Psoas muscle (tissue), 7 donors: ENCODE measurements at regions not wholly inside any gene's neighbourhood (a gene's known extent, or its start where the extent isn't known, plus 50 kb on each side); places are given as distances from the start of the nearest gene placed in this dataset.
"Not testable (repeated sequence)": the region's sequence is repeated elsewhere in the genome, so short reads cannot be mapped to it uniquely, and the experiment has no call there.

Experiments used
- ATAC-seq, 4 donors: fragments of 200-7000 bp; cut with Tn5 transposase; one replicate each; pipeline ENCODE4 v1.9.1; 2020; ENCODE audit warnings: moderate library complexity in 3 of 4, mild to moderate bottlenecking in 2 of 4
- DNase-seq, 2 donors: peaks; one replicate each; pipeline ENCODE4 v3.0.0-alpha.2; 2020
- H3K27ac ChIP-seq: fragments of 200-600 bp; one replicate; pipeline ENCODE4 v1.8.0; 2022
- H3K27me3 ChIP-seq, 3 donors: fragments of 200-600 bp in 1 of 3; one replicate each; pipeline versions ENCODE4 v1.6.1 to v1.8.0; 2013 to 2022; ENCODE audit warnings: low read length in 2 of 3, mild to moderate bottlenecking in 2 of 3, moderate library complexity in 1 of 3; ENCODE audit not compliant: insufficient read depth in 3 of 3
- H3K36me3 ChIP-seq, 2 donors: fragments of 200-600 bp in 1 of 2; one replicate each; pipeline versions ENCODE4 v1.6.1 to v1.8.0; 2013 to 2022; ENCODE audit warnings: low read depth in 1 of 2, mild to moderate bottlenecking in 1 of 2, moderate library complexity in 1 of 2; ENCODE audit not compliant: insufficient read depth in 1 of 2
- H3K4me1 ChIP-seq: fragments of 200-600 bp; one replicate; pipeline ENCODE4 v1.8.0; 2022
- H3K4me3 ChIP-seq: fragments of 200-600 bp; one replicate; pipeline ENCODE4 v1.8.0; 2022; ENCODE audit warnings: mild to moderate bottlenecking
- H3K9me3 ChIP-seq: fragments of 200-600 bp; one replicate; pipeline ENCODE4 v1.8.0; 2022
- WGBS, 3 donors: extraction: QIAGEN DNeasy Blood & Tissue Kit; methylation state at CpG; one replicate each; pipeline versions ENCODE4 v1.1.6 to v1.1.7; 2013; 5-methylcytosine and 5-hydroxymethylcytosine counted together
- intact Hi-C, 2 donors: fragments of 100-400 bp; cut with DNase I; formaldehyde crosslinking; loops; one replicate each; pipeline versions ENCODE4 v1.11.0 to v1.14.2; 2022
- TF ChIP-seq, protein P1 (sequence below): fragments of 200-600 bp; IDR thresholded peaks from one replicate; pipeline ENCODE4 v1.8.0; 2022; ENCODE audit warnings: antibody characterized with exemption
- donor health status: healthy with polysubstance abuse.
- donor health status: DM: no; HTN: no; CAD: no; lungs with moderate emphysema.
- donor health status: Bipolar disorder and iron deficiency.
- donor health status: healthy.
- donor health status: DM: yes; HTN: yes; CAD: no.
- donor health status: DM: no; HTN: no; CAD: no.
- donor health status: DM: yes; HTN: yes; CAD: no.

DNA sequence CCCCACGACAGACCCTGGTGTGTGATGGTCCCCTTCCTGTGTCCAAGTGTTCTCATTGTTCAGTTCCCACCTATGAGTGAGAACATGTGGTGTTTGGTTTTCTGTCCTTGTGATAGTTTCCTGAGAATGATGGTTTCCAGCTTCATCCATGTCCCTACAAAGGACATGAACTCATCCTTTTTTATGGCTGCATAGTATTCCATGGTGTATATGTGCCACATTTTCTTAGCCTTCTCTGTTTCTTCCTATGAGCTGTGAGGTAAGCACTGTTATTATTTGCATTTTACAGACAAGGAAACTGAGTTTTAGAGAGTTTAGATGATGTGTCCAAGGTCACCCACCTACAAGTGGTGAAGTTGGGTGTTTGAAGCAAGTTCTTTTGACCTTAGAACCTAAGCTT is 51.1 kb upstream of the BNC1 start:
- WGBS, 3 donors = 87 to 100% (median 100%) methylated on average over 1 of the region's 1 CpG
- H3K27me3 ChIP-seq, DNase-seq, ATAC-seq, H3K4me3 ChIP-seq, H3K9me3 ChIP-seq, H3K4me1 ChIP-seq, H3K36me3 ChIP-seq, H3K27ac ChIP-seq, intact Hi-C loops: not testable (repeated sequence)

DNA sequence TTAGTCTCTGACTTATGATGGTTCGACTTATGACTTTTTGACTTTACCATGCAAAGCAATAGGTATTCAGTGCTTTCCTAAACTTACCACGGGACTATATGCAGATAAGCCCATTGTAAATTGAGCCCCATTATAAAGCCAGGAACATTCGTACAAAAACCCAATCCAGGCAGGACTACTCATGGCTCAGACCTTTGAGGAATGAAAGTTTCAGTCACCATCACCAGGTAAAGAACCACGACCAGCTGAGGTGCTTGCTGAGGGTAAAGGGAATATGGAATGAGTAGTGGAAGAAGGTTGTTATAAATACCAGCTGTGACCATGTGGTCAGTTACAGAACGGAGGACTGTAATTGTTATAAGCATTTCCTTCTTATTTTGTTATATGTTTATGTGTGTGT is 54.9 kb upstream of the BNC1 start:
- 71 to 81% (median 76%) methylated on average over 5 of the region's 5 CpGs for WGBS, 3 donors
- ATAC-seq = no peak

DNA sequence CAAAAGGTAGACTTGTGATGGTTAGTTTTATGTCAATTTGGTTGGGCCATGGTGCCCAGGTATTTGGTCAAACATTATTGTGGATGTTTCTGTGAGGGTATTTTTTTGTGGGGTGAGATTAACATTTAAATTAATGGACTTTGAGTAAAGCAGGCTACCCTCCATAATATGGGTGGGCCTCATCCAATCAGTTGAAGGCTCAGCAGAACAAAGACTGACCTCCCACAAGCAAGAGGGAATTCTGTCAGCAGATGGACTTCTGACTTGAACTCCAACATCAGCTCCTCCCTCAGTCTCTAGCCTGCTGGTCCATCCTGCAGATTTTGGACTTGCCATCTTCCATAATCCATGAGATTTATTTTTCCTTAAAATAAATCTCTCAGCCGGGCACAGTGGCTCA is 55.6 kb upstream of the BNC1 start:
- Histone ChIP-seq H3K9me3 (no peaks in the 10 kb centered on the region), H3K4me1 (no peaks in the 10 kb centered on the region), H3K27me3 (peaks cover 0 to 6% (median 0%) of the 10 kb centered on the region in 3 donors), H3K27ac (no peak overlapping the region), H3K36me3 (no peaks in the 10 kb centered on the region), H3K4me3 (no peak overlapping the region)
- TF ChIP-seq, protein P1, sequence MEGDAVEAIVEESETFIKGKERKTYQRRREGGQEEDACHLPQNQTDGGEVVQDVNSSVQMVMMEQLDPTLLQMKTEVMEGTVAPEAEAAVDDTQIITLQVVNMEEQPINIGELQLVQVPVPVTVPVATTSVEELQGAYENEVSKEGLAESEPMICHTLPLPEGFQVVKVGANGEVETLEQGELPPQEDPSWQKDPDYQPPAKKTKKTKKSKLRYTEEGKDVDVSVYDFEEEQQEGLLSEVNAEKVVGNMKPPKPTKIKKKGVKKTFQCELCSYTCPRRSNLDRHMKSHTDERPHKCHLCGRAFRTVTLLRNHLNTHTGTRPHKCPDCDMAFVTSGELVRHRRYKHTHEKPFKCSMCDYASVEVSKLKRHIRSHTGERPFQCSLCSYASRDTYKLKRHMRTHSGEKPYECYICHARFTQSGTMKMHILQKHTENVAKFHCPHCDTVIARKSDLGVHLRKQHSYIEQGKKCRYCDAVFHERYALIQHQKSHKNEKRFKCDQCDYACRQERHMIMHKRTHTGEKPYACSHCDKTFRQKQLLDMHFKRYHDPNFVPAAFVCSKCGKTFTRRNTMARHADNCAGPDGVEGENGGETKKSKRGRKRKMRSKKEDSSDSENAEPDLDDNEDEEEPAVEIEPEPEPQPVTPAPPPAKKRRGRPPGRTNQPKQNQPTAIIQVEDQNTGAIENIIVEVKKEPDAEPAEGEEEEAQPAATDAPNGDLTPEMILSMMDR = no peak
- no peak for DNase-seq
- intact Hi-C loops = no loop called here
- no peak for ATAC-seq
- 75 to 86% (median 79%) methylated on average over 1 of the region's 1 CpG for WGBS, 3 donors

More for the DNA sequence above, 54.9 kb upstream of the BNC1 start:
- no peak for DNase-seq
- intact Hi-C loops = no loop called here
- Histone ChIP-seq H3K9me3 (no peaks in the 10 kb centered on the region), H3K27me3 (no peaks in the 10 kb centered on the region), H3K4me1 (no peaks in the 10 kb centered on the region), H3K4me3 (no peak overlapping the region), H3K36me3 (no peaks in the 10 kb centered on the region), H3K27ac (no peak overlapping the region)
- TF ChIP-seq, protein P1 = no peak

DNA sequence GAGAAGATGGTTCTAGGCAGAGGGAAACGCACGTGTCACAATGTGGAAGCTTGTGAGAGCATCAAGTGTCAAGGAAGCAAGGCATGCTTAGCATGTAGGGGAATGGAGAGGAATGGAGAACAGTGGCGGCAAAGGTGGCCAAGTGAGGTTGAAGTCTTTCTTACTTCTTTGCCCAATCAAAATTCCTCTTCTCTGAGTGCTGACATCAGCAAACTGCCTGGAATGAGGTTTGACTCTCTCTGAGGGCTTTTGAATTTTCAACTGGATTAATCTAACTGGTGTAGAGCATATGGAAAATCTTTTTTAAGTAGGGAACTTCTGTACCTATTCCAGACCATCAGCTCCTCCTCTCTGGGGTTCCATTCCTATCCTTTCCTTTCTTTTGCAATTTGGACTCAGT is 61.9 kb upstream of the BNC1 start:
- no peaks in the 10 kb centered on the region for H3K4me1 ChIP-seq
- peaks cover 0 to 12% (median 0%) of the 10 kb centered on the region in 3 donors for H3K27me3 ChIP-seq
- WGBS, 3 donors = 52 to 57% (median 53%) methylated on average over 3 of the region's 3 CpGs
- no peaks in the 10 kb centered on the region for H3K36me3 ChIP-seq
- TF ChIP-seq, protein P1 = no peak
- no peak overlapping the region for H3K4me3 ChIP-seq
- DNase-seq (no peak), ATAC-seq (no peak)
- no peak overlapping the region for H3K27ac ChIP-seq
- no peaks in the 10 kb centered on the region for H3K9me3 ChIP-seq
- intact Hi-C loops = no loop called here

DNA sequence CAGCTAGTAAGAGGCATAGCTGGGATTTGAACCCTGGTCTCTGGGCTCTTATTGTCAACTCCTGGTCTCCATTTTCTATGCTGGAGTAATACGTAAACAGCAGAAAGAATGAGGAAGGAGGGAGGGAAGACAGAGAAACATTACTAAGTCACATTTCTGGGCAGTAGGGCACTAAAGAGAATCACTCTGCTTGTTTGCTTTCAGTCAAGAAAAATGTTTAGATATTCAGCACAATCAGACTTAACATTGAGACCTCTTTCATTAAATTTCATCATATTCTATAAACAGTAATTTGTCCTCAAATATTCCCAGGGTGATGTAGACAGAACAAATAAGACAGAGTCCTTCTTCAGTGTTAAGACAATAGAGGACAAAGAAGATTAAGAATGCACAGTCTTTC is 67.7 kb upstream of the BNC1 start:
- Histone ChIP-seq H3K4me3 (no peak overlapping the region), H3K36me3 (no peaks in the 10 kb centered on the region), H3K4me1 (no peaks in the 10 kb centered on the region), H3K27me3 (peaks cover 0 to 2% (median 0%) of the 10 kb centered on the region in 3 donors), H3K27ac (no peak overlapping the region), H3K9me3 (no peaks in the 10 kb centered on the region)
- intact Hi-C loops = no loop called here
- WGBS, 3 donors = 70 to 88% (median 85%) methylated on average over 1 of the region's 1 CpG
- DNase-seq = no peak
- TF ChIP-seq, protein P1 = no peak
- ATAC-seq = no peak
